RWPE2 (cell line): ENCODE measurements at regions not wholly inside any gene's neighbourhood (a gene's known extent, or its start where the extent isn't known, plus 50 kb on each side); places are given as distances from the start of the nearest gene placed in this dataset.

ENCODE experiments used
- ATAC-seq: fragments of 200-7000 bp; cut with Tn5 transposase; 3 replicates; pipeline ENCODE4 v1.9.1; 2021; ENCODE audit warnings: low read depth
- DNase-seq: peaks from one replicate; pipeline ENCODE4 v3.0.0-alpha.2; 2020; ENCODE audit warnings: low spot score
- H3K27ac ChIP-seq: fragments of 450-650 bp; 2 replicates; pipeline ENCODE4 v1.5.1; 2017; ENCODE audit warnings: mild to moderate bottlenecking; ENCODE audit not compliant: poor library complexity, severe bottlenecking
- H3K27me3 ChIP-seq: fragments of 250-450 bp; sonication (Bioruptor Pico); 2 replicates; pipeline ENCODE4 v1.5.1; 2021; ENCODE audit warnings: mild to moderate bottlenecking, moderate library complexity; ENCODE audit not compliant: insufficient read depth, poor library complexity, severe bottlenecking
- H3K36me3 ChIP-seq: fragments of 250-450 bp; sonication (Bioruptor Pico); 2 replicates; pipeline ENCODE4 v1.5.1; 2020; ENCODE audit warnings: low read depth, mild to moderate bottlenecking, moderate library complexity
- H3K4me1 ChIP-seq: fragments of 250-450 bp; sonication (Bioruptor Pico); 2 replicates; pipeline ENCODE4 v1.5.1; 2021; ENCODE audit warnings: mild to moderate bottlenecking, moderate library complexity; ENCODE audit not compliant: insufficient read depth, poor library complexity, severe bottlenecking
- H3K4me3 ChIP-seq: fragments of 250-450 bp; sonication (Bioruptor Pico); 2 replicates; pipeline ENCODE4 v1.5.1; 2021; ENCODE audit warnings: mild to moderate bottlenecking, moderate library complexity; ENCODE audit not compliant: severe bottlenecking
- H3K9me3 ChIP-seq: fragments of 250-450 bp; sonication (Bioruptor Pico); 2 replicates; pipeline ENCODE4 v1.5.1; 2021; ENCODE audit warnings: mild to moderate bottlenecking, moderate library complexity; ENCODE audit not compliant: severe bottlenecking
- TF ChIP-seq, protein P1 (sequence below): fragments of 450-650 bp; IDR thresholded peaks from one replicate; pipeline ENCODE4 v1.5.1; 2017; ENCODE audit warnings: mild to moderate bottlenecking, moderate library complexity; ENCODE audit not compliant: poor library complexity, severe bottlenecking

GRCh38 chr13:77470986-77471385, 64.5 kb upstream of the SCEL start:
- no peaks in the 10 kb centered on the region for H3K9me3 ChIP-seq
- H3K4me3 ChIP-seq, result no peak overlapping the region
- H3K27ac ChIP-seq, result no peak overlapping the region
- H3K4me1 ChIP-seq, result no peaks in the 10 kb centered on the region
- TF ChIP-seq, protein P1, sequence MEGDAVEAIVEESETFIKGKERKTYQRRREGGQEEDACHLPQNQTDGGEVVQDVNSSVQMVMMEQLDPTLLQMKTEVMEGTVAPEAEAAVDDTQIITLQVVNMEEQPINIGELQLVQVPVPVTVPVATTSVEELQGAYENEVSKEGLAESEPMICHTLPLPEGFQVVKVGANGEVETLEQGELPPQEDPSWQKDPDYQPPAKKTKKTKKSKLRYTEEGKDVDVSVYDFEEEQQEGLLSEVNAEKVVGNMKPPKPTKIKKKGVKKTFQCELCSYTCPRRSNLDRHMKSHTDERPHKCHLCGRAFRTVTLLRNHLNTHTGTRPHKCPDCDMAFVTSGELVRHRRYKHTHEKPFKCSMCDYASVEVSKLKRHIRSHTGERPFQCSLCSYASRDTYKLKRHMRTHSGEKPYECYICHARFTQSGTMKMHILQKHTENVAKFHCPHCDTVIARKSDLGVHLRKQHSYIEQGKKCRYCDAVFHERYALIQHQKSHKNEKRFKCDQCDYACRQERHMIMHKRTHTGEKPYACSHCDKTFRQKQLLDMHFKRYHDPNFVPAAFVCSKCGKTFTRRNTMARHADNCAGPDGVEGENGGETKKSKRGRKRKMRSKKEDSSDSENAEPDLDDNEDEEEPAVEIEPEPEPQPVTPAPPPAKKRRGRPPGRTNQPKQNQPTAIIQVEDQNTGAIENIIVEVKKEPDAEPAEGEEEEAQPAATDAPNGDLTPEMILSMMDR, result no peak
- ATAC-seq (no peak), DNase-seq (no peak)
- no peaks in the 10 kb centered on the region for H3K36me3 ChIP-seq
- H3K27me3 ChIP-seq, result no peaks in the 10 kb centered on the region

DNA sequence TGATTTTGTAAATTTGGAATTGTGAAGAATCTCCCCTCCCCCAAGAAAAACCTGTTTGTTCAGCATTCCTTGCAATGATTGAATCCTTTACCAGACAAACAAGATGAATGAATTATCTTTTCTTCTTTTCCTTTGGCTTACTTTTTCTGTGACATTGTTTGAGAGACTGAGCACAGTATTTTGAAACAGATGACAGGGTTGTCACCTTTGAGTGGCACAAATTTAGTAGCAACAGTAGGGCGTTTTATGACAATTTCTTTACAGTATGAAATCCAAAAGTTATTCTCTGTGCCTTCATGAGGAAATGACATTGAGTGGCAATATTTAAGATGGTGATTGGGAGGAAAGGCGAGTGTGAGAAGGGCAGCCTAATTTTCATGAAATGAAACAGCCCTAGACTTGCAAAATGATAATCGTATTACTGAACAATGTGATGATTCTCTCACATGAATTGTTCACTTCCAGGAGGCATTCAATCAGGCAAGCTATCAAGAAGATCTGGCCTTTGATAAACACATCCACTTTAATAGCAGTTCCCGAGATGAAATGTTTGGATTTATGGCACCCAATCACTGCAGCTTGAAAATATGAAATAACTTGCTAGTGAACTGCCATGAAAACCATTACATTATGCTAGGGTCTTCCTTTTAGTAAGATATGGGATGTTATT, 68.6 kb upstream of the SCEL start:
- no peak overlapping the region for H3K27ac ChIP-seq
- H3K4me1 ChIP-seq, result no peaks in the 10 kb centered on the region
- ATAC-seq (no peak), DNase-seq (no peak)
- H3K36me3 ChIP-seq, result no peaks in the 10 kb centered on the region
- no peaks in the 10 kb centered on the region for H3K27me3 ChIP-seq
- TF ChIP-seq, protein P1, result no peak
- no peak overlapping the region for H3K4me3 ChIP-seq
- H3K9me3 ChIP-seq, result no peaks in the 10 kb centered on the region

DNA sequence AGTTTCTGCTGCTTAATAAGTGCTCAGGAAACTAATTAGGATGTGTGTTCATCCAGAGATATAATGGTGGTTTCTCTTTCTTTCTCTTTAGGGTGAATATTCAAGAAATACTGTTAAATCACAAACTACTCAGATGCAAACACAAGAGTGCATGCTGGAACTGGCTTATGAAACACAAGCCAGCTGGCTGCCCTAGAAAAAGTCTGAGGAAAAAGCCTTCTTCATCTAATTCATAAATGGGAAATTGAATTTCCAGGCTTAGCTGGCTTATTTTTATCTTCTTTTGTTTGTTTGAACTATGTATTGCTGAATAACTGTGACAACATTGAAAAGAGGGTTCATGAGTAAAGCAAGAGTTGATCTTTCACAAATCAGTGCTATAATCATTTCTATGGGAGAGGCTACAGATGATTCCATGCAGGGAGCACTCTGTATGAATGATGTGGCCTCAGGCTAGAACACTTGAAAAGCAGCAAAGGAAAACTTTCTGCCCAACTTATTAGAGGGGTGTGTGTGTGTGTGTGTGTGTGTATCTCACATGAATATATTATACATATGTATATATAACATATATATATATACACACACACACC, 69.8 kb upstream of the SCEL start:
- no peaks in the 10 kb centered on the region for H3K9me3 ChIP-seq
- no peak overlapping the region for H3K4me3 ChIP-seq
- no peaks in the 10 kb centered on the region for H3K36me3 ChIP-seq
- no peaks in the 10 kb centered on the region for H3K27me3 ChIP-seq
- ATAC-seq (no peak), DNase-seq (no peak)
- TF ChIP-seq, protein P1, result no peak
- no peaks in the 10 kb centered on the region for H3K4me1 ChIP-seq
- H3K27ac ChIP-seq, result no peak overlapping the region

- TF ChIP-seq, protein P1, result no peak
- H3K9me3 ChIP-seq, result no peaks in the 10 kb centered on the region
- no peaks in the 10 kb centered on the region for H3K36me3 ChIP-seq
- no peak overlapping the region for H3K4me3 ChIP-seq
- H3K27ac ChIP-seq, result no peak overlapping the region
- DNase-seq, result no peak
- H3K27me3 ChIP-seq, result no peaks in the 10 kb centered on the region
- ATAC-seq, result no peak
- no peaks in the 10 kb centered on the region for H3K4me1 ChIP-seq
Measured at GRCh38 chr13:77460195-77460594, 75.3 kb upstream of the SCEL start.

DNA sequence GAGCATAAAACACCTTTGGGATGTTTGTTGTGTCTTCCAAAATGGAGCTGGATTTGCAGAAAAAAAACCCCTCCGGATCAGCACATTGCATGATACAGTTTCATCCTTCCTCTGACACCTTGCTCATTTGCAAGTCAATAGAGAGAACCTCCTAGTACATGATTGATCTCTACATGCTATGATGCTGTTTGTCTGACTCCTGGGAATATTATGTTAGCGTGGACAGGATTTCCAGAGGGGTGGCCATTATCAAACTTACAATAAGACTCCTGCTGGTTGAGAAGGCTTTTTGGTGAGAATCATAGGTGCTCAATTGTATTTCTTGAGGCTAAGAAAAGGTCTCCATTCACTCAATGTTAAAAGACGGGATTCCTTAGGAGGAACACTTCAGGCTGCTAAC, 75.9 kb upstream of the SCEL start:
- TF ChIP-seq, protein P1, result no peak
- Histone ChIP-seq H3K27me3 (no peaks in the 10 kb centered on the region), H3K27ac (no peak overlapping the region), H3K36me3 (no peaks in the 10 kb centered on the region), H3K4me1 (no peaks in the 10 kb centered on the region), H3K4me3 (no peak overlapping the region), H3K9me3 (no peaks in the 10 kb centered on the region)
- no peak for DNase-seq
- ATAC-seq, result no peak
